HG03108 (cell line): ENCODE measurements at regions not wholly inside any gene's neighbourhood (a gene's known extent, or its start where the extent isn't known, plus 50 kb on each side); places are given as distances from the start of the nearest gene placed in this dataset.

ENCODE experiments used
- ATAC-seq: cut with Tn5 transposase; IDR thresholded peaks from one replicate; pipeline ENCODE4 v1.9.1; 2021; ENCODE audit warnings: moderate library complexity; ENCODE audit not compliant: unreplicated experiment

DNA sequence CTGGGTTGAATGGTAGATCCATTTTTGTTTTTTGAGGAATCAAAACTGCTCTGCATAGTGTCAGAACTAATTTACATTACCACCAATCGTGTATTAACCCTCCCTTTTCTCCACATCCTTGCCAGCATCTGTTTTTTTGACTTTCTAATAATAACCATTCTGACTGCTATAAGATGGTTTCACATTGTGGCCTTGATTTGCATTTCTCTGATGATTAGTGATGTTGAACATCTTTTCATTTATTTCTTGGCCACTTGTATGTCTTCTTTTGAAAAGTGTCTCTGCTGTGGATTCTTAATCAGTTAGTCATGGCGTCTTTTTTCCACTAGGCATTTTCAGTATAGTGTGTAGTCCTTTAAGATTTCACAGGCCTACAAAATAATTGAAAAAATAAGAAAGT lies 2144.3 kb upstream of the C9orf72 start:
- ATAC-seq = no peak

- ATAC-seq = no peak
Measured at GRCh38 chr9:29730163-29730562, 2156.9 kb upstream of the C9orf72 start.

- ATAC-seq = no peak
Measured at GRCh38 chr9:29740518-29740917, 2167.2 kb upstream of the C9orf72 start.

GRCh38 chr9:29741169-29741568 lies 2167.9 kb upstream of the C9orf72 start:
- ATAC-seq = no peak

- no peak for ATAC-seq
Measured at GRCh38 chr9:29750062-29750461, 2176.8 kb upstream of the C9orf72 start.

GRCh38 chr9:29751226-29751625 lies 2177.9 kb upstream of the C9orf72 start:
- ATAC-seq = no peak

DNA sequence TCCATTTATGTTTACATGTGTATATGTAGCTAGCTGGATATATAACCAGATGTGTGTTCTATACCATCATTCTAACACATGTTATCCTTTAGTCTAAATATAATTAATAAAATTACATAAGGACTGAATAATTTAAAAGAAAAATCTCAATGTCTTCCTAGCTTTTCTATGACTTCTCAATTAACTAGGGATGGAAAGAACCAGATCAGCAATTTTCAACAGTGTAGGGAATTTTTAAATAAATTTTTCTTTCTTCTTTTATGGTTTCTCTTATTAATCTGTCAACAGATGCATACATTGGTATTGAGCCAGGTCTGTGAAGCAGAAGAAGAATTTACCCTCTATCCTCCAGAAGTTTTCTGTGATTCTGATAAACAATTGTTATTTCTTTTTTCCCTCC lies 2180.4 kb upstream of the C9orf72 start:
- ATAC-seq = no peak

- ATAC-seq = no peak
Measured at GRCh38 chr9:29769019-29769418, 2195.7 kb upstream of the C9orf72 start.

DNA sequence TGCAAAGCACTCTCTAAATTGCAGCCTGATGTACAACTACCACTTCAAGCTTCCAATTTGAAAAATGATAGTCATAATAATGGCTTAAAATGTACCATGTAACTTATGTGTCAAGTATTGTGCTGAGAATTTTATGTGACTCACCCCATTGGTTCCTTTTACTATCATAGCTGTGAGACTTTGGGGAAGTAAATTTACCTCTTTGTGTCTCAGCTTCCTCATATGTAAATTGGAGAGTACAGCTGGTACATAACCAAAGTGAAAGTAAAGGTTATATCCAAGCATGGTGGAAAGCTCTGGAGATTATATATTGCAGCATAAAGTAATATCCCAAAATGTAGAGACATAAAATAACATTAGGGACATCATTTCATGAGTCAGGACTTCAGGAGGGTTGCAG lies 2200.4 kb upstream of the C9orf72 start:
- no peak for ATAC-seq

DNA sequence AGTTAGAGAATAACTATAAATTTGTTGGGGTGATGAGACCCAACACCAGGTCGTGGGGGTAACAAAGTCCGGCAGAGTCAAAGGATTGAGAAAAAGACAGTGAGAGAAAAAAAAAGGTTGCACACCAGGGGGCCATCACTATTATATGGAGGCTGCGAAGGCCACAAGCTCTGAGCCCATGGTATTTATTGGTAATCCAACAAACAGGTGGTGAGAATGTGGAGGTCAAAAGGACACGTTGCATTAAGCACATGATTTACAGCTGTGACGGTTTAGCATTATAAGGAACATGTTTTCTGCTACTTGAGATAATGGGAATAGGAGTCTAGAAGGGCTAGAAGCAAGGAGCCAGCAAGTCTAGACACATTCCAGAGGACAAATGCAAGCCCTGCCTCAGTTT lies 2202.2 kb upstream of the C9orf72 start:
- ATAC-seq = no peak

DNA sequence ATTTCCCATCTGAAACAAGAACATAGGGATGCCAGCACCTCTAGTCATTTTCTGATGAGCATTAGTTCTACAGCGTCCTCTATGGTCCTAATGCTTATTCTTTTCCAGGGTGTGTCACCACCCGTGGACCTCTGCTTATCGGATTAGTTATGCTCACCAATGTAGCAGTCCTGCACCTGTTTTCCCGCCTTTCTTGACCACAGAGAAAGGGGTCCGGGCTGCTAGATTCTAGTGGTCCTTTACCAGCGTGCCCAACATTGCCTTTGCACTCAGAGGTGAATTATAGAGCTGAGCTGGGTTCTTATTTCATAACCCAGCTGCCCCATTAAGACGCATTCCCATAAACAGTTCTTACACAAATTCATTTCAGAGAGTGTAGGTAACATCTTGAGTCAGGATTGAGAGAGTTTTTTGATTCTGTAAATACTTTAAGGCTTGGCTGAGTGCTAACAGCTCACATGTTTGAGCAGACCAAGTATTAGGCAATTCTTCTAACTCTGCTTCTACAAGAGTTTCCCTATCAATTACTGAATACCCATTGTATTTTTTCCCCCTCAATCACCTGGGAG lies 2205.1 kb upstream of the C9orf72 start:
- no peak for ATAC-seq

DNA sequence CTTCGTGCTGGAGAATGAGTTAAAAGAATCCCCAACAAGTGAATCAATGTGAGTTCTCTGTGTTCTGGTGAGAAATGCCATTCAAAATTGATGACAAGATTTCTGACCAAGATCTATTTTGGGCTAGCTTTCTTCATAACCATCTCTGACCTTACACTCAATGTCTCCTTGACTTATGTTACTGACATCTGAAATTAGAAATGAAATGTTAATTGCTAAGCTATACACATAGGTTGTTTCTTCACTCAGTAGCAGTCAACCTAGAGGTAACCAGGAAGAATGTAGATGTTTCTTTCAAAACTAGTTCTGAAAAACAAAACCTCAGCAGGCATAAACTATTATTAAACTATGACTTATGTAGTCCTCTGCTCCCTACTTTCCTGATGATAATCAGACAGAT lies 2220.7 kb upstream of the C9orf72 start:
- ATAC-seq = no peak

- ATAC-seq = no peak
Measured at GRCh38 chr9:29796291-29796952, 2223.1 kb upstream of the C9orf72 start.

GRCh38 chr9:29798599-29798998 lies 2225.3 kb upstream of the C9orf72 start:
- ATAC-seq = no peak

GRCh38 chr9:29799227-29799626 lies 2225.9 kb upstream of the C9orf72 start:
- ATAC-seq = no peak

- no peak for ATAC-seq
Measured at GRCh38 chr9:29800821-29801220, 2227.5 kb upstream of the C9orf72 start.

- ATAC-seq = no peak
Measured at GRCh38 chr9:29802454-29802853, 2229.2 kb upstream of the C9orf72 start.

DNA sequence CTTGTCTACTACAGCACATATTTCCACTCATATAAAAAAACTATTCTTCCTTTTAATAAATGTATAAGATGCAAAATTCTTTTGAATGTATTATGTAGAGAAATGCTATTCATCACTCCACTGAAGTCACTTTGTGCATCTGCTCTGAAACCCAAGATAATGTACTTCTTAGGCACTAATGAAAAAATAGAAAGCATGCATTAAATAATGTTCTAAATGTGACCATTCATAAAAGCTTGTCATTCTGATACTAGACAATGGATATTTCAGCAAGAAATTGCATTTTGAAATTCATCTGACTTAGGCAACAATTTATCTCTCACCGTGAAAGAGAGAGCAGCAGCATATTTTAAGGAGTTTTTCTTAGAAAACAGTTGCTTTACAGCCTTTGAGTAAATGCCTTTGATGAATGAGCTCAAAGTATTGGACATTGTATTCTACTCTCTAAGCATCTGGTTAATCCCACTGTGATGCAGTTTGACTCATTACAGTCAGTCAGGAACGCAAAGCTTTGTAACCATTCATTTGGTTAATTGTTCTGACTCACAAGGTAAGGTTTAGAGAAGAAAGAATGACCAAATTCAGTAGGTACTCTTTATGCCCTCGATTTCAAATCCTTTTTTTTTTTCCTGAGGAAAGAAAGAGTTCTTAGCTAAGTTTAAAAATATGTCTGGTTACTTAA lies 2233.8 kb upstream of the C9orf72 start:
- ATAC-seq = no peak

- ATAC-seq = no peak
Measured at GRCh38 chr9:29816954-29817703, 2243.8 kb upstream of the C9orf72 start.

DNA sequence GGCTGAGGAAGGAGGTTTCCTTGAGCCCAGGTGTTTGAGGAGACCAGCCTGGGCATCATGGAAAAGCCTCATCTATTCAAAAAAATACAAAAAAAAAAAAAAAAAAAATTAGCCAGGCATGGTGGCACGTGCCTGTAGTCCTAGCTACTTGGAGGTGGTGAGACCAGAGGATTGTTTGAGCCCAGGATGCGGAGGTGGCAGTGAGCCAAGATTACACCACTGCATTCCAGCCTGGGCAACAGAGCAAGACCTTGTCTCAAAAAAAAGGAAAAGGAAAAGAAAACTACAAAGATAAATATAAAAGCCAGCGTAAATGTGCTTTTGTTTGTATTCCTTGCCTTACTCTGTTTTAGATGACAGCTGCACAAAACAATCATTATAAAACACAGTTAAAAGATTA lies 2249.2 kb upstream of the C9orf72 start:
- no peak for ATAC-seq

- no peak for ATAC-seq
Measured at GRCh38 chr9:29826421-29826820, 2253.1 kb upstream of the C9orf72 start.

GRCh38 chr9:29830821-29831220 lies 2257.5 kb upstream of the C9orf72 start:
- ATAC-seq = no peak
